DND-41 (cell line): ENCODE measurements at regions not wholly inside any gene's neighbourhood (a gene's known extent, or its start where the extent isn't known, plus 50 kb on each side); places are given as distances from the start of the nearest gene placed in this dataset.

Experiments
- ATAC-seq: fragments of 200-7000 bp; cut with Tn5 transposase; 3 replicates; pipeline ENCODE4 v1.9.1; 2021; ENCODE audit warnings: low read depth; ENCODE audit not compliant: insufficient read depth
- DNase-seq: peaks from one replicate; pipeline ENCODE4 v3.0.0-alpha.2; 2020
- H2AFZ ChIP-seq: 2 replicates; pipeline ENCODE4 v1.6.0; 2012; ENCODE audit warnings: low read depth, low read length
- H3K27ac ChIP-seq: 2 replicates; pipeline ENCODE4 v1.5.1; 2012; ENCODE audit warnings: low read length, inconsistent platforms
- H3K27me3 ChIP-seq: fragments of 200-600 bp; sonication (generic); 2 replicates; pipeline ENCODE4 v1.6.0; 2012; ENCODE audit warnings: low read length, mild to moderate bottlenecking, inconsistent platforms; ENCODE audit not compliant: insufficient read depth, poor library complexity
- H3K36me3 ChIP-seq: 2 replicates; pipeline ENCODE4 v1.5.1; 2012; ENCODE audit warnings: low read length, inconsistent platforms; ENCODE audit not compliant: insufficient read depth
- H3K4me1 ChIP-seq: 2 replicates; pipeline ENCODE4 v1.5.1; 2012; ENCODE audit warnings: mild to moderate bottlenecking, low read length; ENCODE audit not compliant: insufficient read depth
- H3K4me2 ChIP-seq: 2 replicates; pipeline ENCODE4 v1.6.0; 2012; ENCODE audit warnings: mild to moderate bottlenecking, moderate library complexity, low read length, inconsistent platforms; ENCODE audit not compliant: insufficient read depth
- H3K4me3 ChIP-seq, 2 experiments: fragments of 200-600 bp in 1 of 2; shearing (Covaris generic) in 1 of 2; 2 replicates each; pipeline ENCODE4 v1.5.1; 2012 to 2016; ENCODE audit warnings: inconsistent platforms in 2 of 2, low read length in 2 of 2, mild to moderate bottlenecking in 2 of 2, low read depth in 1 of 2, moderate library complexity in 1 of 2
- H3K79me2 ChIP-seq: 2 replicates; pipeline ENCODE4 v1.6.0; 2012; ENCODE audit warnings: low read length, inconsistent platforms; ENCODE audit not compliant: insufficient read depth
- H3K9ac ChIP-seq: 2 replicates; pipeline ENCODE4 v1.6.0; 2012; ENCODE audit warnings: low read depth, mild to moderate bottlenecking, inconsistent platforms, low read length, moderate library complexity
- H3K9me3 ChIP-seq: 2 replicates; pipeline ENCODE4 v1.5.1; 2012; ENCODE audit warnings: low read length, moderate library complexity, mild to moderate bottlenecking, inconsistent platforms; ENCODE audit not compliant: insufficient read depth, severe bottlenecking
- H4K20me1 ChIP-seq: 2 replicates; pipeline ENCODE4 v1.6.0; 2012; ENCODE audit warnings: low read length; ENCODE audit not compliant: insufficient read depth
- CTCF ChIP-seq: IDR thresholded peaks from 2 replicates; pipeline ENCODE4 v1.5.1; 2012; ENCODE audit warnings: borderline replicate concordance, low read length, moderate library complexity, mild to moderate bottlenecking; ENCODE audit not compliant: poor library complexity, severe bottlenecking; ENCODE audit errors: extremely low read depth
- EZH2 ChIP-seq: IDR thresholded peaks from 3 replicates; pipeline ENCODE4 v1.6.1; 2012; ENCODE audit warnings: borderline replicate concordance, low read depth, mild to moderate bottlenecking, moderate library complexity, low read length, inconsistent platforms; ENCODE audit not compliant: severe bottlenecking

- TF ChIP-seq EZH2, result no peak
- TF ChIP-seq CTCF, result no peak
- no peaks in the 10 kb centered on the region for H4K20me1 ChIP-seq
- H3K9ac ChIP-seq, result no peak overlapping the region
- DNase-seq (no peak), ATAC-seq (no peak)
- no peak overlapping the region for H3K4me3 ChIP-seq
- no peak overlapping the region for H3K27ac ChIP-seq
- H3K4me2 ChIP-seq, result no peak overlapping the region
- H3K27me3 ChIP-seq, result no peaks in the 10 kb centered on the region
- no peaks in the 10 kb centered on the region for H3K4me1 ChIP-seq
- H2AFZ ChIP-seq, result no peak overlapping the region
- H3K9me3 ChIP-seq, result no peaks in the 10 kb centered on the region
- H3K79me2 ChIP-seq, result no peaks in the 10 kb centered on the region
- no peaks in the 10 kb centered on the region for H3K36me3 ChIP-seq
Observed at GRCh38 chr9:80504601-80505230, 933.0 kb downstream of the TLE4 start.

DNA sequence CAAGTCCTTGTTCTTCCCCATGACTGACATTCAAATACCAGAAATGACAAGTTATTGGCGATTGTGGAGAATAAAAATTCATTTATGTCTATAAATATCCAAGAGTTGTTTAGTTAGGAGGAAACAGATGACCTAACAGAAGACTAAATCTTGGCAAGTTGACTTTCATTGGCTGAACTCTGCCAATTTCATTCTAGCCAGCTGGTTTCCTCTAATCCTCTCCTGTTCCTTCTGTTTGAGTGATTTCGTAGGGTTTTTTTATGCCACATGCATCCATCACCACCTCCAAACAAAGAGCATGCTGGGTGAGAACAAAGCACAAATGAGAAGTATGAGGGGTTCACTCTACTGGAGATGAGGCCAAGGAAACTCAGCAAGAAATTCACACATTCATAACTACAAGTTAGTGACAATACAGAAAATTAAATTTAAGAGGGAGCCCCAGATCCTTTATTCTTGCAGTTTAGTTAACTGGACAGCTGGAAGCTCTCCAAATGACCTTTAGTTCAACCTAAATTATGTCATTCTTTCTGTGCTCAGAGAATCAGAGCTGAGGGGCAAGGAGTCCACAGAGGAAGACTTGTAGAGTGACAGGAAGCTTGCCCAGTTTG is 932.0 kb downstream of the TLE4 start:
- no peak for ATAC-seq
- H3K4me2 ChIP-seq, result no peak overlapping the region
- H3K9me3 ChIP-seq, result no peaks in the 10 kb centered on the region
- H3K27me3 ChIP-seq, result no peaks in the 10 kb centered on the region
- H3K9ac ChIP-seq, result no peak overlapping the region
- no peak for DNase-seq
- no peaks in the 10 kb centered on the region for H3K4me1 ChIP-seq
- no peak overlapping the region for H3K4me3 ChIP-seq
- H2AFZ ChIP-seq, result no peak overlapping the region
- no peaks in the 10 kb centered on the region for H3K79me2 ChIP-seq
- H4K20me1 ChIP-seq, result no peaks in the 10 kb centered on the region
- no peak for TF ChIP-seq CTCF
- no peak for TF ChIP-seq EZH2
- no peaks in the 10 kb centered on the region for H3K36me3 ChIP-seq
- H3K27ac ChIP-seq, result no peak overlapping the region

- H3K4me3 ChIP-seq, result no peak overlapping the region
- ATAC-seq (no peak), DNase-seq (no peak)
- no peak overlapping the region for H3K27ac ChIP-seq
- no peak overlapping the region for H3K9ac ChIP-seq
- H3K27me3 ChIP-seq, result no peaks in the 10 kb centered on the region
- TF ChIP-seq CTCF (no peak), EZH2 (no peak)
- no peak overlapping the region for H2AFZ ChIP-seq
- no peaks in the 10 kb centered on the region for H3K79me2 ChIP-seq
- H3K9me3 ChIP-seq, result no peaks in the 10 kb centered on the region
- no peaks in the 10 kb centered on the region for H3K4me1 ChIP-seq
- no peaks in the 10 kb centered on the region for H3K36me3 ChIP-seq
- no peaks in the 10 kb centered on the region for H4K20me1 ChIP-seq
- no peak overlapping the region for H3K4me2 ChIP-seq
Observed at GRCh38 chr9:80502306-80502705, 930.5 kb downstream of the TLE4 start.

- Histone ChIP-seq H4K20me1 (no peaks in the 10 kb centered on the region), H3K79me2 (no peaks in the 10 kb centered on the region), H3K27me3 (no peaks in the 10 kb centered on the region), H3K36me3 (no peaks in the 10 kb centered on the region), H3K9me3 (no peaks in the 10 kb centered on the region), H3K4me1 (no peaks in the 10 kb centered on the region), H3K27ac (no peak overlapping the region), H2AFZ (no peak overlapping the region), H3K4me2 (no peak overlapping the region), H3K9ac (no peak overlapping the region), H3K4me3 (no peak overlapping the region)
- no peak for DNase-seq
- no peak for ATAC-seq
- no peak for TF ChIP-seq CTCF
- no peak for TF ChIP-seq EZH2
Observed at GRCh38 chr9:80501635-80502034, 929.9 kb downstream of the TLE4 start.
